Hepatocyte (in vitro differentiated cells): ENCODE measurements at regions not wholly inside any gene's neighbourhood (a gene's known extent, or its start where the extent isn't known, plus 50 kb on each side); places are given as distances from the start of the nearest gene placed in this dataset.

Source experiments
- CTCF ChIP-seq: fragments of 200-600 bp; sonication (generic); IDR thresholded peaks from 2 replicates; pipeline ENCODE4 v1.5.1; 2016; ENCODE audit warnings: antibody characterized with exemption, mild to moderate bottlenecking; ENCODE audit not compliant: poor library complexity
- EZH2phosphoT487 ChIP-seq: fragments of 200-600 bp; sonication (generic); IDR thresholded peaks from one replicate; pipeline ENCODE4 v1.6.1; 2018; ENCODE audit warnings: antibody characterized with exemption, mild to moderate bottlenecking, low read depth, moderate library complexity; ENCODE audit not compliant: unreplicated experiment, severe bottlenecking

GRCh38 chr2:41149054-41149453, 697.2 kb upstream of the SLC8A1 start:
- TF ChIP-seq CTCF = no peak
- TF ChIP-seq EZH2phosphoT487 = no peak
